BE2C (cell line): ENCODE measurements at regions not wholly inside any gene's neighbourhood (a gene's known extent, or its start where the extent isn't known, plus 50 kb on each side); places are given as distances from the start of the nearest gene placed in this dataset.

Experiments
- DNase-seq: peaks from one replicate; pipeline ENCODE4 v3.0.0-alpha.2; 2020
- H3K27me3 ChIP-seq: fragments of 250-450 bp; sonication (Bioruptor Pico); 2 replicates; pipeline ENCODE4 v1.5.1; 2020; ENCODE audit warnings: mild to moderate bottlenecking
- H3K36me3 ChIP-seq: fragments of 250-450 bp; sonication (Bioruptor Pico); 2 replicates; pipeline ENCODE4 v1.5.1; 2020; ENCODE audit warnings: mild to moderate bottlenecking
- H3K4me1 ChIP-seq: fragments of 250-450 bp; sonication (Bioruptor Pico); 2 replicates; pipeline ENCODE4 v1.5.1; 2020
- H3K4me3 ChIP-seq: 2 replicates; pipeline ENCODE4 v1.5.1; 2011; ENCODE audit warnings: low read depth, low read length
- H3K9me3 ChIP-seq: fragments of 250-450 bp; sonication (Bioruptor Pico); 2 replicates; pipeline ENCODE4 v1.5.1; 2020
- TF ChIP-seq, protein P1 (sequence below): IDR thresholded peaks from 2 replicates; pipeline ENCODE4 v1.5.1; 2012; ENCODE audit warnings: mild to moderate bottlenecking, low read depth, low read length

DNA sequence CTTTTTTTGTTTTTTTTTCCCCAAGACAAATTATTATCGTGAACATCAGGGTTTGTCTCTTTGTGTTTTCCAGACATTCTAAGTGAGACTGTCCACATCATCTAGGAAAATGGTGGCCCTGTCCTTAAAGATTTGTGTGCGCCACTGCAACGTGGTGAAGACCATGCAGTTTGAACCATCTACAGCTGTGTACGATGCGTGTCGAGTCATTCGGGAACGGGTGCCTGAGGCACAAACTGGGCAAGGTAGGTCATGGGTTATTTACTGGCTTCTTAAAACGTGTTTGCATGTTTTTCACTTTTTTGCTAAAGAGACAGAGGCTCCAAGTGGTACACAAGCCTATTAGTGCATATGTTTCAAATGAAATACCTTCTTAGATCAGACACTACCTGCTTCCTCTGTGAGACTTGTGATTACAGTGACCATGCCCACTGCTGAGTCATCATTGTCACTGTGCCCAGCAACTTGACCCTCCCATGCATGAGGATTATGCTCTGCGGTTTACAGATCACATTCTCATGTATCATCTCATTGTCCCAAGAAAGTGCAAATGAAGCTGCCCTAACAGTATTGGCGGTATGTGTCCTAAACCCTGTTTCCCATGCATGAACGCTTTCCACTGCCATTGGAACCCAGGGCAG is 395.2 kb upstream of the TPM1 start:
- H3K27me3 ChIP-seq = no peaks in the 10 kb centered on the region
- H3K9me3 ChIP-seq = no peaks in the 10 kb centered on the region
- peak; percentile 19 for DNase-seq
- H3K4me3 ChIP-seq = no peak overlapping the region
- H3K4me1 ChIP-seq = peaks cover 9% of the 10 kb centered on the region; the same call in 1 of the 2 replicates
- no peaks in the 10 kb centered on the region for H3K36me3 ChIP-seq
- TF ChIP-seq, protein P1, sequence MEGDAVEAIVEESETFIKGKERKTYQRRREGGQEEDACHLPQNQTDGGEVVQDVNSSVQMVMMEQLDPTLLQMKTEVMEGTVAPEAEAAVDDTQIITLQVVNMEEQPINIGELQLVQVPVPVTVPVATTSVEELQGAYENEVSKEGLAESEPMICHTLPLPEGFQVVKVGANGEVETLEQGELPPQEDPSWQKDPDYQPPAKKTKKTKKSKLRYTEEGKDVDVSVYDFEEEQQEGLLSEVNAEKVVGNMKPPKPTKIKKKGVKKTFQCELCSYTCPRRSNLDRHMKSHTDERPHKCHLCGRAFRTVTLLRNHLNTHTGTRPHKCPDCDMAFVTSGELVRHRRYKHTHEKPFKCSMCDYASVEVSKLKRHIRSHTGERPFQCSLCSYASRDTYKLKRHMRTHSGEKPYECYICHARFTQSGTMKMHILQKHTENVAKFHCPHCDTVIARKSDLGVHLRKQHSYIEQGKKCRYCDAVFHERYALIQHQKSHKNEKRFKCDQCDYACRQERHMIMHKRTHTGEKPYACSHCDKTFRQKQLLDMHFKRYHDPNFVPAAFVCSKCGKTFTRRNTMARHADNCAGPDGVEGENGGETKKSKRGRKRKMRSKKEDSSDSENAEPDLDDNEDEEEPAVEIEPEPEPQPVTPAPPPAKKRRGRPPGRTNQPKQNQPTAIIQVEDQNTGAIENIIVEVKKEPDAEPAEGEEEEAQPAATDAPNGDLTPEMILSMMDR = no peak

DNA sequence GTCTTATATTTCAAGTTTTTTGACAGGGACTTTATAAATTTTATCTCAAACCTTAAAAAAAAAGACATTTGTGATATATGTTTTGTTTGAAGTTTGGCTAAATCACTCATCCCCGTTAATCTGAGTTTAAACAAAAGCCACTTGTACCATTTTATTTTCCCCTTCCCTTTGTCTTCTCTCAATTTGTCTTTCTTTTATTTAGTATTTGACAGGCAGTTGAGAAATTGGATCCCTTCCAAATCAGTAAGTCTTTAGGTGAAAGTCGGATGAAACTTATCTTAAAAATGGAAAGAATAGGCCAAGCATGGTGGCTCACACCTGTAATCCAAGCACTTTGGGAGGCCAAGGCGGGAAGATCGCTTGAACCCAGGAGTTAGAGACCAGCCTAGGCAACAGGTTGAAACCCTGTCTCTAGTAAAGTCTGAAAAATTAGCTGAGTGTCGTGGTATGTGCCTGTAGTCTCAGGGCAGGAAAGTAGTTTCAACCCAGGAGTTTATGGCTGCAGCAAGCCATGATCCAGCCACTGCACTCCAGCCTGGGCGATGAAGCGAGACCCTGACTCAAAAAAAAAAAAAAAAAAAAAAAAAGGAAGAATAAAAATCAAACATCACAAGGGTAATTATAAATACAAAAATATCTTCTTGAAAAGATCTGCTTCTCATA is 394.6 kb upstream of the TPM1 start:
- H3K4me1 ChIP-seq = peaks cover 9% of the 10 kb centered on the region; the same call in 1 of the 2 replicates
- H3K9me3 ChIP-seq = no peaks in the 10 kb centered on the region
- H3K36me3 ChIP-seq = no peaks in the 10 kb centered on the region
- H3K27me3 ChIP-seq = no peaks in the 10 kb centered on the region
- TF ChIP-seq, protein P1 = no peak
- no peak for DNase-seq
- H3K4me3 ChIP-seq = no peak overlapping the region

DNA sequence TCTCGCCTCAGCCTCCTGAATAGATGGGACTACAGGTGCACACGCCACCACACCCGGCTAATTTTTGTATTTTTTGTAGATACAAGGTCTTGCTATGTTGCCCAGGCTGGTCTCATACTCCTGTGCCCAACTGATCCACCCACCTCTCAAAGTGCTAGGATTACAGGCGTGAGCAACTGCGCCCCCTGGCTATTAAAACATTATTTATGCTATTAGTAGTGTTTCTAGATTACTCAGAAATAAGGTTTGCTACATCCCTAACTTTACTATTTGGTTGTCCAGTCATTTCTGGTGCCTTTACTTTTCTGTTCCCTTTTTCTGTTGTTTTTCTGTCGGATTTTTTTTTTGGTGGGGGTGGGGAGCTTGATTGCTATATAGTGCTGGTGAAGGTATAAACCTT is 393.6 kb upstream of the TPM1 start:
- Histone ChIP-seq H3K36me3 (no peaks in the 10 kb centered on the region; the same call in 1 of the 2 replicates), H3K27me3 (no peaks in the 10 kb centered on the region), H3K4me1 (peaks cover 9% of the 10 kb centered on the region; the same call in 1 of the 2 replicates), H3K9me3 (no peaks in the 10 kb centered on the region), H3K4me3 (no peak overlapping the region)
- TF ChIP-seq, protein P1 = peak; percentile 49
- no peak for DNase-seq

DNA sequence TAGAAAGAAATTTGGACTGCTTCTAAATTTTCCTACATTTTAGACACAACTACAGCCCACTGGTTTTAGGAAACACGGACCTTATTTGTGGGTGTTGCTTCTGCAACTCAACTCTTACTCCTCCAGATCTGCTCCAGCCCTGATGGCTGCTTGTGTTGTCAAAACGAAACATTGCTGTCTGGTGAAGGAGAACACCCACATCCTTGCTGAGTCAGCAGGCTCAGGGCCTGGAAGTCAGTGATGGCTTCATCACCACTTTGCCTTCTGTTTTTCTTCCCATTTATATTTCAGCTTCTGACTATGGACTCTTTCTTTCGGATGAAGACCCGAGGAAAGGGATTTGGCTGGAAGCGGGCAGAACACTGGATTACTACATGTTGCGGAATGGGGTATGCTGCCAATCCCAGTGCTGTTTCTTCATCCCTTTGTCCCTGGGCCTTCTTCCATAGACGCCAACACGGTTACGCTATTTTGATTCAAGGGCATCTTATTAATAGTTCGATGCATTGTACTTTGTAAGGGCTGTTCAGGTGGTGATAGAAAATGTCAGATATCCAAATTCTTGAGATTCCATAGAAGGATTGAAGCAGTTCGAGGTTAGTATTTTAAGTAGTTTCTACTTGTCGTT is 392.6 kb upstream of the TPM1 start:
- TF ChIP-seq, protein P1 = no peak

DNA sequence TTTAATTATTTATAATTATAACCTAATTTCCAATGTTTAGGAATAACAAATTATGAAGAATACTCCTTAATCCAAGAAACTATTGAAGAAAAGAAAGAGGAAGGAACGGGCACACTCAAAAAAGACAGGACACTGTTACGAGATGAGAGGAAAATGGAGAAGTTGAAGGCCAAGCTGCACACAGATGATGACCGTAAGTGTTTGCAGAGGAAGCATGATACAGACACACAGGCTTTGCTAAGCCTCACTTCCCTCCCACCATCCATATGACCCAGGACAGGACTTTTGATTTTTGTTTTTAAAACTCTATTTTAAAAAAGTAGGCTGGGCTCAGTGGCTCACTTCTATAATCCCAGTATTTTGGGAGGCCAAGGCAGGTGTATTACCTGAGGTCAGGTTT is 389.4 kb upstream of the TPM1 start:
- H3K27me3 ChIP-seq = no peaks in the 10 kb centered on the region
- no peaks in the 10 kb centered on the region; the same call in 1 of the 2 replicates for H3K36me3 ChIP-seq
- no peaks in the 10 kb centered on the region for H3K4me1 ChIP-seq
- no peak for DNase-seq
- H3K9me3 ChIP-seq = no peaks in the 10 kb centered on the region
- H3K4me3 ChIP-seq = no peak overlapping the region
- TF ChIP-seq, protein P1 = no peak

More for the DNA sequence above, 392.6 kb upstream of the TPM1 start:
- no peak for DNase-seq
- H3K36me3 ChIP-seq = no peaks in the 10 kb centered on the region; the same call in 1 of the 2 replicates
- no peak overlapping the region for H3K4me3 ChIP-seq
- peaks cover 9% of the 10 kb centered on the region; the same call in 1 of the 2 replicates for H3K4me1 ChIP-seq
- no peaks in the 10 kb centered on the region for H3K9me3 ChIP-seq
- H3K27me3 ChIP-seq = no peaks in the 10 kb centered on the region
